Endothelial cell of umbilical vein (primary cell): ENCODE measurements at regions not wholly inside any gene's neighbourhood (a gene's known extent, or its start where the extent isn't known, plus 50 kb on each side); places are given as distances from the start of the nearest gene placed in this dataset.

Source experiments
- BruUV-seq: library from RNA; stranded (reverse); fragments of 400-500 nt; replicated peaks from 2 replicates; lab custom pipeline; 2021; lab: Mats Ljungman, UMichigan
- CTCF ChIA-PET: fragments of 300-600, 350-600 bp; sonication (Branson Sonifier 250); formaldehyde crosslinking; loops from one replicate; lab custom pipeline; 2021; ENCODE audit warnings: antibody characterized with exemption, inconsistent platforms; lab: Charles Lee
- POLR2A ChIA-PET: fragments of 300-600, 350-600 bp; sonication (Branson Sonifier 250); formaldehyde crosslinking; loops from one replicate; lab custom pipeline; 2021; ENCODE audit warnings: antibody characterized with exemption, inconsistent platforms; lab: Charles Lee
- DNase-seq: peaks from one replicate; pipeline ENCODE4 v3.0.0-alpha.2; 2011; ENCODE audit warnings: low read depth, low spot score
- FAIRE-seq: peaks from 2 replicates; lab custom pipeline; 2011; peaks lifted over from hg19 to GRCh38; lab: Jason Lieb, UNC
- H2AFZ ChIP-seq: 2 replicates; pipeline ENCODE4 v1.6.0; 2012; ENCODE audit warnings: low read depth, low read length, control low read depth, inconsistent platforms
- H3K27ac ChIP-seq: 2 replicates; pipeline ENCODE4 v1.5.1; 2011; ENCODE audit warnings: low read depth, mild to moderate bottlenecking, control low read depth, low read length, moderate library complexity; ENCODE audit not compliant: insufficient read depth
- H3K27me3 ChIP-seq, 2 experiments: 2 replicates each; pipeline versions ENCODE4 v1.6.0 to v1.6.1; 2011; ENCODE audit warnings: low read length in 2 of 2, mixed read lengths in 1 of 2; ENCODE audit not compliant: control insufficient read depth in 2 of 2, insufficient read depth in 2 of 2
- H3K36me3 ChIP-seq, 2 experiments: 2 replicates in 1 of 2; 3 replicates in 1 of 2; pipeline ENCODE4 v1.5.1; 2011; ENCODE audit warnings: low read length in 2 of 2, mild to moderate bottlenecking in 1 of 2, moderate library complexity in 1 of 2; ENCODE audit not compliant: control insufficient read depth in 2 of 2, insufficient read depth in 2 of 2; ENCODE audit errors: extremely low read depth in 1 of 2
- H3K4me1 ChIP-seq: 3 replicates; pipeline ENCODE4 v1.5.1; 2011; ENCODE audit warnings: mild to moderate bottlenecking, low read length; ENCODE audit not compliant: control insufficient read depth, insufficient read depth; ENCODE audit errors: extremely low read depth
- H3K4me2 ChIP-seq: 2 replicates; pipeline ENCODE4 v1.6.1; 2011; ENCODE audit warnings: low read length, control low read depth, mixed read lengths; ENCODE audit not compliant: insufficient read depth
- H3K4me3 ChIP-seq, 3 experiments: fragments of 200-600 bp in 1 of 3; sonication (generic), shearing (Covaris generic) in 1 of 3; replicated peaks in 1 of 3; 2 replicates each; pipeline ENCODE4 v1.5.1; 2011 to 2016; ENCODE audit warnings: control low read depth in 3 of 3, low read length in 3 of 3, mild to moderate bottlenecking in 2 of 3, inconsistent platforms in 1 of 3, low read depth in 1 of 3, moderate library complexity in 1 of 3; ENCODE audit not compliant: insufficient read depth in 1 of 3
- H3K79me2 ChIP-seq: 2 replicates; pipeline ENCODE4 v1.6.0; 2012; ENCODE audit warnings: low read length, inconsistent platforms; ENCODE audit not compliant: control insufficient read depth, insufficient read depth
- H3K9ac ChIP-seq: replicated peaks from 2 replicates; pipeline ENCODE3; 2011; ENCODE audit warnings: low read length, control low read depth; ENCODE audit not compliant: insufficient read depth; ENCODE audit errors: extremely low read depth
- H3K9me1 ChIP-seq: replicated peaks from 3 replicates; pipeline ENCODE4 v1.6.0; 2011; ENCODE audit warnings: mild to moderate bottlenecking, low read length; ENCODE audit not compliant: control insufficient read depth, insufficient read depth; ENCODE audit errors: extremely low read depth
- H3K9me3 ChIP-seq: replicated peaks from 2 replicates; pipeline ENCODE4 v1.5.1; 2012; ENCODE audit warnings: low read length, inconsistent platforms; ENCODE audit not compliant: control insufficient read depth, insufficient read depth
- H4K20me1 ChIP-seq: replicated peaks from 2 replicates; pipeline ENCODE3; 2011; ENCODE audit warnings: mild to moderate bottlenecking, low read length; ENCODE audit not compliant: control insufficient read depth, insufficient read depth; ENCODE audit errors: extremely low read depth
- EZH2 ChIP-seq: IDR thresholded peaks from 2 replicates; pipeline ENCODE4 v1.6.1; 2012; ENCODE audit warnings: borderline replicate concordance, low read depth, mild to moderate bottlenecking, moderate library complexity, low read length, inconsistent platforms; ENCODE audit not compliant: severe bottlenecking
- FOS ChIP-seq: IDR thresholded peaks from 2 replicates; pipeline ENCODE4 v1.6.1; 2011; ENCODE audit warnings: mild to moderate bottlenecking, low read length, moderate library complexity, borderline replicate concordance; ENCODE audit not compliant: insufficient read depth
- GATA2 ChIP-seq: IDR thresholded peaks from 2 replicates; pipeline ENCODE4 v1.7.0; 2011; ENCODE audit warnings: low read depth, mild to moderate bottlenecking, moderate library complexity, mixed read lengths, low read length; ENCODE audit not compliant: insufficient read length, insufficient read depth
- JUN ChIP-seq: IDR thresholded peaks from 2 replicates; pipeline ENCODE4 v1.6.1; 2011; ENCODE audit warnings: borderline replicate concordance, low read depth; ENCODE audit not compliant: insufficient read length, insufficient read depth
- MYC ChIP-seq: IDR thresholded peaks from one replicate; pipeline ENCODE4 v1.6.1; 2011; ENCODE audit warnings: mild to moderate bottlenecking, low read depth, low read length
- POLR2A ChIP-seq: IDR thresholded peaks from 2 replicates; pipeline ENCODE4 v1.6.1; 2012; ENCODE audit warnings: low read depth, mild to moderate bottlenecking, control low read depth, low read length
- POLR2AphosphoS5 ChIP-seq: IDR thresholded peaks from 2 replicates; pipeline ENCODE4 v1.6.1; 2012; ENCODE audit warnings: low read depth, mild to moderate bottlenecking, control low read depth, low read length, moderate library complexity; ENCODE audit not compliant: insufficient read depth
- dilution Hi-C: fragments of 300-500 bp; cut with MboI; formaldehyde crosslinking; loops from one replicate; pipeline ENCODE4 v1.15.0; 2019; ENCODE audit warnings: low sequenced_read_pairs; ENCODE audit not compliant: extremely low pct_ligation_motif_present
- intact Hi-C: fragments of 100-400 bp; cut with micrococcal nuclease; formaldehyde crosslinking; loops from one replicate; pipeline ENCODE4 v1.10.0; 2022
- TF ChIP-seq, protein P1 (sequence below): IDR thresholded peaks from 2 replicates; pipeline ENCODE4 v1.6.1; 2011; ENCODE audit not compliant: insufficient read depth, insufficient read length
- TF ChIP-seq, protein P2 (sequence below), 2 donors: IDR thresholded peaks; 1 replicate in 1 of 2; 2 replicates in 1 of 2; pipeline ENCODE4 v1.5.1; 2011; ENCODE audit warnings: low read length in 2 of 2, mild to moderate bottlenecking in 2 of 2, moderate library complexity in 2 of 2, control low read depth in 1 of 2, inconsistent platforms in 1 of 2, low read depth in 1 of 2; ENCODE audit not compliant: insufficient read depth in 1 of 2; ENCODE audit errors: extremely low read depth in 1 of 2

DNA sequence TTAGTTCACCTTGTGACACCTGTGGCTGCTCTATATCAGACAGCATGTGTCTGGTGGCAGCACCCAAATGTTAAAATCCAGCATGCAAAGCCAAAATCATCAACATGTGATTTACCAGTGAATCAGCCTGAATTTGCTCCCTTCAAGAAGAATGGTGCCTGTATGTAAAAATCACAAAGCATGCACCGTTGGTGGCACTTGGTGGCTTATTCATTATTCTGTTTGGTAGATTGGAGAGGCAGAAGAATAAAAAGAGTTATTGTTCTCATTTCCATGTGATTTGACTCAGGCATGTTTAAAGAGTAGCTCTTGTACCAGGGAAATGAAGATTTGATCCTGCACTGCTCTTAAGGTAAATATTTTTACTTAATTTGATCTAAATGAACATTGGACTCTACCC lies 143.9 kb upstream of the MPPED2 start:
- BruUV-seq: no TSS peak

More for the DNA sequence above, 143.9 kb upstream of the MPPED2 start:
- intact Hi-C loops: no loop called here
- Histone ChIP-seq H3K9me3 (no peaks in the 10 kb centered on the region), H3K4me1 (peaks cover 2% of the 10 kb centered on the region), H3K4me2 (no peak overlapping the region), H3K9ac (no peak overlapping the region), H3K27me3 (no peaks in the 10 kb centered on the region), H2AFZ (no peak overlapping the region), H3K9me1 (no peaks in the 10 kb centered on the region), H3K79me2 (no peaks in the 10 kb centered on the region), H3K4me3 (no peak overlapping the region), H3K27ac (no peak overlapping the region), H3K36me3 (no peaks in the 10 kb centered on the region), H4K20me1 (no peaks in the 10 kb centered on the region)
- TF ChIP-seq POLR2A (no peak), EZH2 (no peak), GATA2 (no peak), MYC (no peak), JUN (no peak), POLR2AphosphoS5 (no peak), FOS (no peak)
- TF ChIP-seq, protein P1, sequence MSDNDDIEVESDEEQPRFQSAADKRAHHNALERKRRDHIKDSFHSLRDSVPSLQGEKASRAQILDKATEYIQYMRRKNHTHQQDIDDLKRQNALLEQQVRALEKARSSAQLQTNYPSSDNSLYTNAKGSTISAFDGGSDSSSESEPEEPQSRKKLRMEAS: no peak
- TF ChIP-seq, protein P2, sequence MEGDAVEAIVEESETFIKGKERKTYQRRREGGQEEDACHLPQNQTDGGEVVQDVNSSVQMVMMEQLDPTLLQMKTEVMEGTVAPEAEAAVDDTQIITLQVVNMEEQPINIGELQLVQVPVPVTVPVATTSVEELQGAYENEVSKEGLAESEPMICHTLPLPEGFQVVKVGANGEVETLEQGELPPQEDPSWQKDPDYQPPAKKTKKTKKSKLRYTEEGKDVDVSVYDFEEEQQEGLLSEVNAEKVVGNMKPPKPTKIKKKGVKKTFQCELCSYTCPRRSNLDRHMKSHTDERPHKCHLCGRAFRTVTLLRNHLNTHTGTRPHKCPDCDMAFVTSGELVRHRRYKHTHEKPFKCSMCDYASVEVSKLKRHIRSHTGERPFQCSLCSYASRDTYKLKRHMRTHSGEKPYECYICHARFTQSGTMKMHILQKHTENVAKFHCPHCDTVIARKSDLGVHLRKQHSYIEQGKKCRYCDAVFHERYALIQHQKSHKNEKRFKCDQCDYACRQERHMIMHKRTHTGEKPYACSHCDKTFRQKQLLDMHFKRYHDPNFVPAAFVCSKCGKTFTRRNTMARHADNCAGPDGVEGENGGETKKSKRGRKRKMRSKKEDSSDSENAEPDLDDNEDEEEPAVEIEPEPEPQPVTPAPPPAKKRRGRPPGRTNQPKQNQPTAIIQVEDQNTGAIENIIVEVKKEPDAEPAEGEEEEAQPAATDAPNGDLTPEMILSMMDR (IDR thresholded peaks at IDR 0.05; ENCODE audit: extremely low read depth in 1 of 2, insufficient read depth in 1 of 2, low read depth in 1 of 2, low read length in 2 of 2): no peak
- DNase-seq (no peak), FAIRE-seq (no peak)
- dilution Hi-C loops: no loop called here
- CTCF ChIA-PET: no interaction called here
- POLR2A ChIA-PET: no interaction called here
